ENCODE measurements at regions not wholly inside any gene's neighbourhood (a gene's known extent, or its start where the extent isn't known, plus 50 kb on each side); places are given as distances from the start of the nearest gene placed in this dataset.

DNA sequence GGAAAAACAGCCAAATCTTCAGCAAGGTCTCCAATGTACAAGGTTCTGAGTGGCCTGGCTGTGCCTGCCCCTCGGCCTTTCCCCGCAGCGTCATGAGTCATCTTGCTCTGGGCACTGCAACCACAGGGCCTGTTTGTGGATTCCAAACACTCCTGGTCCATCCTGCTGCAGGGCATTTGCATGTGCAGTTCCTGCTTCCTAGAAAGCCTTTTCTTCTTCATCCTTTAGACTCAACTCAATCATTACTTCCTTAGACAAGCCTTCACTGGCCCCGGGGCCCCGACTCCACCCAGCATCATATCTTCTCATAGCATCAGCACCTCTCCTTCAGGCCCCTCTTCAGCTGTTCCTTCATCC, 101.8 kb upstream of the EGLN3 start:
- no peak for TF ChIP-seq CTCF (IDR thresholded peaks at IDR 0.05)
- TF ChIP-seq POLR2A (IDR thresholded peaks at IDR 0.05): no peak

Measured in heart left ventricle (tissue), 13 donors.